Activated naive CD8-positive, alpha-beta T cell treated with anti-CD3 and anti-CD28 coated beads, Interleukin-2, amount 10 ng/mL, durations not matched to agents 7 days and 5 days (primary cell): ENCODE measurements at regions not wholly inside any gene's neighbourhood (a gene's known extent, or its start where the extent isn't known, plus 50 kb on each side); places are given as distances from the start of the nearest gene placed in this dataset.

Experiments
- ATAC-seq: fragments of 150-1000 bp; cut with Tn5 transposase; one replicate; pipeline ENCODE4 v1.10.0; 2021; ENCODE audit warnings: low read depth, moderate library complexity
- POLR2A ChIA-PET: fragments of 350-600 bp; sonication (Branson Sonifier 250); formaldehyde crosslinking; loops from one replicate; lab custom pipeline; 2021; ENCODE audit warnings: antibody characterized with exemption; lab: Charles Lee
- DNase-seq: peaks from one replicate; pipeline ENCODE4 v3.0.0; 2021
- H3K27ac Mint-ChIP-seq: one replicate; pipeline ENCODE4 v1.8.0; 2022; ENCODE audit warnings: mild to moderate bottlenecking, mixed read lengths
- H3K27me3 Mint-ChIP-seq: one replicate; pipeline ENCODE4 v1.8.0; 2022; ENCODE audit warnings: mild to moderate bottlenecking, moderate library complexity, mixed read lengths
- H3K36me3 Mint-ChIP-seq: one replicate; pipeline ENCODE4 v1.8.0; 2021; ENCODE audit warnings: mild to moderate bottlenecking, mixed read lengths
- H3K4me1 Mint-ChIP-seq: one replicate; pipeline ENCODE4 v1.8.0; 2021; ENCODE audit warnings: mixed read lengths
- H3K4me3 Mint-ChIP-seq: one replicate; pipeline ENCODE4 v1.8.0; 2022; ENCODE audit warnings: mild to moderate bottlenecking, moderate library complexity, mixed read lengths
- H3K9me3 Mint-ChIP-seq: one replicate; pipeline ENCODE4 v1.8.0; 2021; ENCODE audit warnings: mixed read lengths

DNA sequence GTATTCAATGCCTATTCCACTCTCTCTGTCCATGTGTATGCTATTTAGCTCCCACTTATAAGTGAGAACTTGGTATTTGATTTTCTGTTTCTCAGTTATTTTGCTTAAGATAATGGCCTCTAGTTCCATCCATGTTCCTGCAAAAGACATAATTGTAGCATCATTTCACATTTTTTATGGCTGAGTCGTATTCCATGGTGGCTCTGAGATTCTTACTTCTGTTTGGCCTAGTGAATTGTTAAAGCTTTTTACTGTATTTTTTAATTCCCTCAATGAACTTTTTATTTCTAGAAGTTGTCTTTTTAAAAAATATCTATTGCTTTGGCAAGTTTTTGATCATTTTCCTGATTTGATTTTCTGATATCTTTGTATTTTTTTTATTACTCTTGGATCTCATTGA, 635.6 kb downstream of the PLA2G4A start:
- H3K4me3 Mint-ChIP-seq = no peak overlapping the region
- no peak overlapping the region for H3K27ac Mint-ChIP-seq
- POLR2A ChIA-PET = no interaction called here
- no peaks in the 10 kb centered on the region for H3K36me3 Mint-ChIP-seq
- DNase-seq = no peak
- no peaks in the 10 kb centered on the region for H3K27me3 Mint-ChIP-seq
- no peaks in the 10 kb centered on the region for H3K4me1 Mint-ChIP-seq
- no peak for ATAC-seq
- peaks cover 16% of the 10 kb centered on the region for H3K9me3 Mint-ChIP-seq

GRCh38 chr1:187465441-187465840, 636.7 kb downstream of the PLA2G4A start:
- POLR2A ChIA-PET = no interaction called here
- Mint-ChIP-seq H3K27ac (no peak overlapping the region), H3K27me3 (no peaks in the 10 kb centered on the region), H3K9me3 (peaks cover 14% of the 10 kb centered on the region), H3K4me1 (no peaks in the 10 kb centered on the region), H3K4me3 (no peak overlapping the region), H3K36me3 (no peaks in the 10 kb centered on the region)
- no peak for DNase-seq
- no peak for ATAC-seq

- Mint-ChIP-seq H3K4me1 (no peaks in the 10 kb centered on the region), H3K9me3 (peaks cover 7% of the 10 kb centered on the region), H3K27me3 (no peaks in the 10 kb centered on the region), H3K36me3 (no peaks in the 10 kb centered on the region), H3K27ac (no peak overlapping the region), H3K4me3 (no peak overlapping the region)
- ATAC-seq (no peak), DNase-seq (no peak)
- POLR2A ChIA-PET = no interaction called here
Observed at GRCh38 chr1:187469836-187470235, 641.1 kb downstream of the PLA2G4A start.

- no peaks in the 10 kb centered on the region for H3K27me3 Mint-ChIP-seq
- H3K4me1 Mint-ChIP-seq = no peaks in the 10 kb centered on the region
- H3K4me3 Mint-ChIP-seq = no peak overlapping the region
- ATAC-seq = no peak
- H3K36me3 Mint-ChIP-seq = no peaks in the 10 kb centered on the region
- POLR2A ChIA-PET = no interaction called here
- H3K27ac Mint-ChIP-seq = no peak overlapping the region
- no peak for DNase-seq
- peaks cover 7% of the 10 kb centered on the region for H3K9me3 Mint-ChIP-seq
Observed at GRCh38 chr1:187471555-187471954, 642.8 kb downstream of the PLA2G4A start.

DNA sequence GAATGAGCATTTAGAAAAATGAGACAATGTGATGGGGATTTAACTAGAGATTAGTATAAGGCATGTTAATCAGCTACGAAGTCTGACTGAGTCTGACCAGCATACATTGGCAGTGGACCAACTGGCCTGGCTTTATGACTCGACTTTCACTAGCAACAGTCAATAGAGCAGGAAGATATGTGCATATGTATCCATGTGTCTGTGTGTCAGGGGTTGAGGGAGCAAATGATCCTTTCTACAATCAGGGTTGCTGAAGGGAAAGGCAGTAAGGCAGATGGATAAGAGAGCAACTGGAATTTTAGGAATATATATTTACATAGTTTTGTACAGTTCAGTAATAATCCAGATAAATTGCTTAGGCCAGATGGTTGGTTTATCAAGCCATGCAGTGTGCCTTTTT, 645.6 kb downstream of the PLA2G4A start:
- DNase-seq (no peak), ATAC-seq (no peak)
- H3K4me1 Mint-ChIP-seq = no peaks in the 10 kb centered on the region
- POLR2A ChIA-PET = no interaction called here
- H3K27ac Mint-ChIP-seq = no peak overlapping the region
- H3K9me3 Mint-ChIP-seq = peaks cover 3% of the 10 kb centered on the region
- no peaks in the 10 kb centered on the region for H3K36me3 Mint-ChIP-seq
- no peaks in the 10 kb centered on the region for H3K27me3 Mint-ChIP-seq
- H3K4me3 Mint-ChIP-seq = no peak overlapping the region

- no peaks in the 10 kb centered on the region for H3K36me3 Mint-ChIP-seq
- H3K27ac Mint-ChIP-seq = no peak overlapping the region
- H3K9me3 Mint-ChIP-seq = peaks cover 3% of the 10 kb centered on the region
- no peaks in the 10 kb centered on the region for H3K4me1 Mint-ChIP-seq
- POLR2A ChIA-PET = no interaction called here
- no peak overlapping the region for H3K4me3 Mint-ChIP-seq
- ATAC-seq (no peak), DNase-seq (no peak)
- no peaks in the 10 kb centered on the region for H3K27me3 Mint-ChIP-seq
Observed at GRCh38 chr1:187476671-187477070, 647.9 kb downstream of the PLA2G4A start.

- POLR2A ChIA-PET = no interaction called here
- no peak for ATAC-seq
- Mint-ChIP-seq H3K36me3 (no peaks in the 10 kb centered on the region), H3K4me1 (no peaks in the 10 kb centered on the region), H3K9me3 (peaks cover 3% of the 10 kb centered on the region), H3K27ac (no peak overlapping the region), H3K4me3 (no peak overlapping the region), H3K27me3 (no peaks in the 10 kb centered on the region)
- DNase-seq = no peak
Observed at GRCh38 chr1:187477103-187477502, 648.4 kb downstream of the PLA2G4A start.

- H3K36me3 Mint-ChIP-seq = no peaks in the 10 kb centered on the region
- ATAC-seq (no peak), DNase-seq (no peak)
- no peak overlapping the region for H3K4me3 Mint-ChIP-seq
- no peak overlapping the region for H3K27ac Mint-ChIP-seq
- POLR2A ChIA-PET = no interaction called here
- H3K9me3 Mint-ChIP-seq = peaks cover 3% of the 10 kb centered on the region
- H3K4me1 Mint-ChIP-seq = no peaks in the 10 kb centered on the region
- H3K27me3 Mint-ChIP-seq = no peaks in the 10 kb centered on the region
Observed at GRCh38 chr1:187477535-187477934, 648.8 kb downstream of the PLA2G4A start.

DNA sequence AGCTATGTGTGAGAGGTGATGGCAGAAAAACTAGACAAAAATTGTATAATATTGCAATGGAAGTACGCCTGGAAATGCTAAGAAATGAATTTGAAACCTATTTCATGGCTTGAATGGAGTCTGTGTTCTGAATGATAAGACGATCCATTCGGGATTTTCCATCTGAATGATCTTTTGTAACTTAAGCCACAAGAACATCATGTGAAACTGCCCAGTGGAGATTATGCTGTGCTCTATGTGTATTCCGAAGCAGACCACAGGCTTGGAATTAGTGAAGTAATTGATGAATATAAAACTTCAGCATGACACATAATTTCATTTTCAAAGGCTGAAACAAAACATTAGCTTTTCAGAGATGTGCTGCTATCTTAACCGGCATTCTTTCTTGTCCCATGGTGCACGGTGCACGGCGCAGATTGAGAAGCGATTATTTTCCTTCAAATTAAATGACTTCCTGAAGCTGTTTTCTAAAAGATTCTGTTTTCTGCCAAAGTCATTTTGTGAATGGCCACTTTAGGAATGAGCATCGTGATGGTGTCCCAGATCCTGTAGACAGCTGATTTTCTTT, 652.9 kb downstream of the PLA2G4A start:
- POLR2A ChIA-PET = no interaction called here

GRCh38 chr1:187490266-187490665, 661.5 kb downstream of the PLA2G4A start:
- POLR2A ChIA-PET = no interaction called here
- ATAC-seq (no peak), DNase-seq (no peak)
- Mint-ChIP-seq H3K9me3 (peaks cover 2% of the 10 kb centered on the region), H3K27ac (no peak overlapping the region), H3K4me1 (no peaks in the 10 kb centered on the region), H3K4me3 (no peak overlapping the region), H3K36me3 (no peaks in the 10 kb centered on the region), H3K27me3 (no peaks in the 10 kb centered on the region)

More for the DNA sequence above, 652.9 kb downstream of the PLA2G4A start:
- no peaks in the 10 kb centered on the region for H3K36me3 Mint-ChIP-seq
- H3K4me3 Mint-ChIP-seq = no peak overlapping the region
- H3K27ac Mint-ChIP-seq = no peak overlapping the region
- DNase-seq (no peak), ATAC-seq (no peak)
- H3K9me3 Mint-ChIP-seq = peaks cover 3% of the 10 kb centered on the region
- no peaks in the 10 kb centered on the region for H3K27me3 Mint-ChIP-seq
- no peaks in the 10 kb centered on the region for H3K4me1 Mint-ChIP-seq

- Mint-ChIP-seq H3K27me3 (no peaks in the 10 kb centered on the region), H3K4me3 (no peak overlapping the region), H3K4me1 (no peaks in the 10 kb centered on the region), H3K36me3 (no peaks in the 10 kb centered on the region), H3K9me3 (peaks cover 2% of the 10 kb centered on the region), H3K27ac (no peak overlapping the region)
- POLR2A ChIA-PET = no interaction called here
- DNase-seq = no peak
- no peak for ATAC-seq
Observed at GRCh38 chr1:187491082-187491720, 662.5 kb downstream of the PLA2G4A start.

DNA sequence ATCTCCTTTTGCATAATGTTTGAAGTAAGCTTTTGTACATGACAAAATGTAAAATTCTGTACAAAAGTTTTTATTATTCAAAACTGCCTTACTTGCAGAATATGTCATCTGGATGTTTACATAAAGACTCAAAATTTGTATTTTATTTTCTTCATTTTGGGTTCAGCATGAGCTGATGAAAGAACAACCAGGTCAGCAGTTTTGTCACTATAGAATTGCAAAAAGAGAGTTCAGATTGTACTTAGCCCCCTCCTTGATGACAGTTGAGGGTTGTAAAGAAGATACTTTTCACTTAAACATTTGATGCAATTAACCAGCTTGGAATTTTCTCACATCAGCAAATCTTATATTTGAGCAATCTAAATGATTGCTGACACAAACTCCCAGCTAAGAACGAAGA, 669.3 kb downstream of the PLA2G4A start:
- no peak overlapping the region for H3K27ac Mint-ChIP-seq
- no peak overlapping the region for H3K4me3 Mint-ChIP-seq
- no peaks in the 10 kb centered on the region for H3K36me3 Mint-ChIP-seq
- ATAC-seq (no peak), DNase-seq (no peak)
- no peaks in the 10 kb centered on the region for H3K4me1 Mint-ChIP-seq
- no peaks in the 10 kb centered on the region for H3K27me3 Mint-ChIP-seq
- POLR2A ChIA-PET = no interaction called here
- peaks cover 2% of the 10 kb centered on the region for H3K9me3 Mint-ChIP-seq

DNA sequence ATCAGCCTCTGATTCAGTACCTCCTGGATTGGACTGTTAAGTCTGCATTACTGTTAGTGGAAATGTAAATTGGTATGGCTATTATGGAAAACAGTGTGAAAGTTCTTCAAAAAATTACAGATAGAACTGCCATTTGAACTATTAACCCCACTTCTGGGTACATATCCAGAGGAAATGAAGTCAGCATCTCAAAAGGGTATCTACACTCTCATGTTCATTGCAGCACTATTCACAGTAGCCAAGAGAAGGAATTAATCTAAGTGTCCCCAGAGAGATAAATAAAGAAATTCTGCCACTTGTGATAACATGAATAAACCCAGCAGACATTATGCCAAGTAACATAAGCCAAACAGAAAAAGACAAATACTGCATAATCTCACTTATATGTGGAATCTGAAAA, 676.0 kb downstream of the PLA2G4A start:
- POLR2A ChIA-PET = no interaction called here
- DNase-seq (no peak), ATAC-seq (no peak)
- Mint-ChIP-seq H3K27ac (no peak overlapping the region), H3K9me3 (peaks cover 2% of the 10 kb centered on the region), H3K36me3 (no peaks in the 10 kb centered on the region), H3K4me1 (no peaks in the 10 kb centered on the region), H3K4me3 (no peak overlapping the region), H3K27me3 (no peaks in the 10 kb centered on the region)

DNA sequence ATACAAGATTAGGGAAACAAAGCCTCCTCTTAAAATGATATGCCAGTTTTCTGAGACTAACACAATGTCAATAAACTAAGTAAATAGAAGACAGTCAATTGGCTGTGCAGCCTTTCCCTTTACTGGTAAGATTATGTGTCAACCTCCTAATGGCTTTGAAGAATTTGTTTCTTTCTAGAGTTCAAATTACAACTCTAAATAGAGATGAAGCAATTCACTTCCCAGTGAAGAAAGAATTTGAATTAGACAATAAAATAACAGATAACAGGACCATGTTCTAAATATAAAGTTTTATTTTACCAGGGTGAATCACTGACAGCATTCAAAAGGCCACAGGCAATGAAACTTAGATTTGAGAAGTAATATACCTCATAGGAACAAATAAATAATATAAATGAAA, 680.3 kb downstream of the PLA2G4A start:
- no peaks in the 10 kb centered on the region for H3K4me1 Mint-ChIP-seq
- no peak overlapping the region for H3K27ac Mint-ChIP-seq
- no peak for ATAC-seq
- no peaks in the 10 kb centered on the region for H3K27me3 Mint-ChIP-seq
- POLR2A ChIA-PET = no interaction called here
- no peak for DNase-seq
- no peaks in the 10 kb centered on the region for H3K36me3 Mint-ChIP-seq
- peaks cover 2% of the 10 kb centered on the region for H3K9me3 Mint-ChIP-seq
- H3K4me3 Mint-ChIP-seq = no peak overlapping the region
